ENCODE measurements at regions not wholly inside any gene's neighbourhood (a gene's known extent, or its start where the extent isn't known, plus 50 kb on each side); places are given as distances from the start of the nearest gene placed in this dataset.

- TF ChIP-seq, protein P1, sequence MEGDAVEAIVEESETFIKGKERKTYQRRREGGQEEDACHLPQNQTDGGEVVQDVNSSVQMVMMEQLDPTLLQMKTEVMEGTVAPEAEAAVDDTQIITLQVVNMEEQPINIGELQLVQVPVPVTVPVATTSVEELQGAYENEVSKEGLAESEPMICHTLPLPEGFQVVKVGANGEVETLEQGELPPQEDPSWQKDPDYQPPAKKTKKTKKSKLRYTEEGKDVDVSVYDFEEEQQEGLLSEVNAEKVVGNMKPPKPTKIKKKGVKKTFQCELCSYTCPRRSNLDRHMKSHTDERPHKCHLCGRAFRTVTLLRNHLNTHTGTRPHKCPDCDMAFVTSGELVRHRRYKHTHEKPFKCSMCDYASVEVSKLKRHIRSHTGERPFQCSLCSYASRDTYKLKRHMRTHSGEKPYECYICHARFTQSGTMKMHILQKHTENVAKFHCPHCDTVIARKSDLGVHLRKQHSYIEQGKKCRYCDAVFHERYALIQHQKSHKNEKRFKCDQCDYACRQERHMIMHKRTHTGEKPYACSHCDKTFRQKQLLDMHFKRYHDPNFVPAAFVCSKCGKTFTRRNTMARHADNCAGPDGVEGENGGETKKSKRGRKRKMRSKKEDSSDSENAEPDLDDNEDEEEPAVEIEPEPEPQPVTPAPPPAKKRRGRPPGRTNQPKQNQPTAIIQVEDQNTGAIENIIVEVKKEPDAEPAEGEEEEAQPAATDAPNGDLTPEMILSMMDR (IDR thresholded peaks at IDR 0.05 in 2 of 3, conservative IDR thresholded peaks at IDR 0.05 in 1 of 3; ENCODE audit: control insufficient read depth in 2 of 3, extremely low read depth in 1 of 3, insufficient read depth in 1 of 3, low read depth in 3 of 3, low read length in 3 of 3) = no peak
- TF ChIP-seq POU2F2 (IDR thresholded peaks at IDR 0.05; ENCODE audit: borderline replicate concordance, low read depth, low read length) (no peak), ZNF274 (IDR thresholded peaks at IDR 0.05; ENCODE audit: insufficient read depth, insufficient read length) (no peak), ATF3 (IDR thresholded peaks at IDR 0.05; ENCODE audit: borderline replicate concordance, extremely low read depth, low read depth, low read length) (no peak), EZH2 (IDR thresholded peaks at IDR 0.05; ENCODE audit: borderline replicate concordance, control insufficient read depth, low read depth, low read length) (no peak), CHD2 (IDR thresholded peaks at IDR 0.05; ENCODE audit: borderline replicate concordance, low read depth, low read length) (no peak), POLR2A (IDR thresholded peaks at IDR 0.05; ENCODE audit: low read depth, low read length) (no peak)
- TF ChIP-seq, protein P2, sequence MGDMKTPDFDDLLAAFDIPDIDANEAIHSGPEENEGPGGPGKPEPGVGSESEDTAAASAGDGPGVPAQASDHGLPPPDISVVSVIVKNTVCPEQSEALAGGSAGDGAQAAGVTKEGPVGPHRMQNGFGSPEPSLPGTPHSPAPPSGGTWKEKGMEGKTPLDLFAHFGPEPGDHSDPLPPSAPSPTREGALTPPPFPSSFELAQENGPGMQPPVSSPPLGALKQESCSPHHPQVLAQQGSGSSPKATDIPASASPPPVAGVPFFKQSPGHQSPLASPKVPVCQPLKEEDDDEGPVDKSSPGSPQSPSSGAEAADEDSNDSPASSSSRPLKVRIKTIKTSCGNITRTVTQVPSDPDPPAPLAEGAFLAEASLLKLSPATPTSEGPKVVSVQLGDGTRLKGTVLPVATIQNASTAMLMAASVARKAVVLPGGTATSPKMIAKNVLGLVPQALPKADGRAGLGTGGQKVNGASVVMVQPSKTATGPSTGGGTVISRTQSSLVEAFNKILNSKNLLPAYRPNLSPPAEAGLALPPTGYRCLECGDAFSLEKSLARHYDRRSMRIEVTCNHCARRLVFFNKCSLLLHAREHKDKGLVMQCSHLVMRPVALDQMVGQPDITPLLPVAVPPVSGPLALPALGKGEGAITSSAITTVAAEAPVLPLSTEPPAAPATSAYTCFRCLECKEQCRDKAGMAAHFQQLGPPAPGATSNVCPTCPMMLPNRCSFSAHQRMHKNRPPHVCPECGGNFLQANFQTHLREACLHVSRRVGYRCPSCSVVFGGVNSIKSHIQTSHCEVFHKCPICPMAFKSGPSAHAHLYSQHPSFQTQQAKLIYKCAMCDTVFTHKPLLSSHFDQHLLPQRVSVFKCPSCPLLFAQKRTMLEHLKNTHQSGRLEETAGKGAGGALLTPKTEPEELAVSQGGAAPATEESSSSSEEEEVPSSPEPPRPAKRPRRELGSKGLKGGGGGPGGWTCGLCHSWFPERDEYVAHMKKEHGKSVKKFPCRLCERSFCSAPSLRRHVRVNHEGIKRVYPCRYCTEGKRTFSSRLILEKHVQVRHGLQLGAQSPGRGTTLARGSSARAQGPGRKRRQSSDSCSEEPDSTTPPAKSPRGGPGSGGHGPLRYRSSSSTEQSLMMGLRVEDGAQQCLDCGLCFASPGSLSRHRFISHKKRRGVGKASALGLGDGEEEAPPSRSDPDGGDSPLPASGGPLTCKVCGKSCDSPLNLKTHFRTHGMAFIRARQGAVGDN (IDR thresholded peaks at IDR 0.05) = no peak
- TF ChIP-seq, protein P3, sequence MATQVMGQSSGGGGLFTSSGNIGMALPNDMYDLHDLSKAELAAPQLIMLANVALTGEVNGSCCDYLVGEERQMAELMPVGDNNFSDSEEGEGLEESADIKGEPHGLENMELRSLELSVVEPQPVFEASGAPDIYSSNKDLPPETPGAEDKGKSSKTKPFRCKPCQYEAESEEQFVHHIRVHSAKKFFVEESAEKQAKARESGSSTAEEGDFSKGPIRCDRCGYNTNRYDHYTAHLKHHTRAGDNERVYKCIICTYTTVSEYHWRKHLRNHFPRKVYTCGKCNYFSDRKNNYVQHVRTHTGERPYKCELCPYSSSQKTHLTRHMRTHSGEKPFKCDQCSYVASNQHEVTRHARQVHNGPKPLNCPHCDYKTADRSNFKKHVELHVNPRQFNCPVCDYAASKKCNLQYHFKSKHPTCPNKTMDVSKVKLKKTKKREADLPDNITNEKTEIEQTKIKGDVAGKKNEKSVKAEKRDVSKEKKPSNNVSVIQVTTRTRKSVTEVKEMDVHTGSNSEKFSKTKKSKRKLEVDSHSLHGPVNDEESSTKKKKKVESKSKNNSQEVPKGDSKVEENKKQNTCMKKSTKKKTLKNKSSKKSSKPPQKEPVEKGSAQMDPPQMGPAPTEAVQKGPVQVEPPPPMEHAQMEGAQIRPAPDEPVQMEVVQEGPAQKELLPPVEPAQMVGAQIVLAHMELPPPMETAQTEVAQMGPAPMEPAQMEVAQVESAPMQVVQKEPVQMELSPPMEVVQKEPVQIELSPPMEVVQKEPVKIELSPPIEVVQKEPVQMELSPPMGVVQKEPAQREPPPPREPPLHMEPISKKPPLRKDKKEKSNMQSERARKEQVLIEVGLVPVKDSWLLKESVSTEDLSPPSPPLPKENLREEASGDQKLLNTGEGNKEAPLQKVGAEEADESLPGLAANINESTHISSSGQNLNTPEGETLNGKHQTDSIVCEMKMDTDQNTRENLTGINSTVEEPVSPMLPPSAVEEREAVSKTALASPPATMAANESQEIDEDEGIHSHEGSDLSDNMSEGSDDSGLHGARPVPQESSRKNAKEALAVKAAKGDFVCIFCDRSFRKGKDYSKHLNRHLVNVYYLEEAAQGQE (IDR thresholded peaks at IDR 0.05; ENCODE audit: low read depth, low read length) = no peak
These were observed 167.8 kb upstream of the POU2AF2 start for GRCh38 chr11:111077530-111078322.

Data from GM12878 (cell line).